Astrocyte of the spinal cord (primary cell): ENCODE measurements at regions not wholly inside any gene's neighbourhood (a gene's known extent, or its start where the extent isn't known, plus 50 kb on each side); places are given as distances from the start of the nearest gene placed in this dataset.
A peak's percentile ranks its signal among the peaks of the same experiment; 100 is the strongest.

Experiments used
- DNase-seq: peaks from one replicate; pipeline ENCODE4 v3.0.0; 2011; ENCODE audit warnings: low read depth, low spot score
- H3K4me3 ChIP-seq: 2 replicates; pipeline ENCODE4 v1.5.1; 2011; ENCODE audit warnings: low read depth, mild to moderate bottlenecking, low read length, moderate library complexity
- CTCF ChIP-seq: IDR thresholded peaks from 2 replicates; pipeline ENCODE4 v1.5.1; 2012; ENCODE audit warnings: low read depth, mild to moderate bottlenecking, low read length, inconsistent platforms
- in situ Hi-C: cut with HindIII; loops from 2 replicates; pipeline ENCODE4 v1.10.0; 2017; ENCODE audit warnings: low sequenced_read_pairs

- H3K4me3 ChIP-seq: no peak overlapping the region
- no peak for DNase-seq
- in situ Hi-C loops: no loop called here
- TF ChIP-seq CTCF: no peak
Measured at GRCh38 chr2:143960177-143960576, 559.7 kb downstream of the ZEB2 start.

GRCh38 chr2:143957321-143957720 lies 562.6 kb downstream of the ZEB2 start:
- DNase-seq: no peak
- in situ Hi-C loops: no loop called here
- TF ChIP-seq CTCF: no peak

GRCh38 chr2:143955401-143956065 lies 564.4 kb downstream of the ZEB2 start:
- in situ Hi-C loops: no loop called here
- peak; percentile 75 for DNase-seq
- H3K4me3 ChIP-seq: no peak overlapping the region
- no peak for TF ChIP-seq CTCF

More at GRCh38 chr2:143957321-143957720, 562.6 kb downstream of the ZEB2 start:
- no peak overlapping the region for H3K4me3 ChIP-seq

GRCh38 chr2:143954844-143955243 lies 565.1 kb downstream of the ZEB2 start:
- in situ Hi-C loops: no loop called here
- TF ChIP-seq CTCF: no peak
- DNase-seq: no peak
- no peak overlapping the region for H3K4me3 ChIP-seq

- in situ Hi-C loops: no loop called here
- TF ChIP-seq CTCF: no peak
- no peak overlapping the region for H3K4me3 ChIP-seq
- DNase-seq: no peak
Measured at GRCh38 chr2:143954186-143954585, 565.7 kb downstream of the ZEB2 start.

- in situ Hi-C loops: no loop called here
- DNase-seq: no peak
- no peak for TF ChIP-seq CTCF
- no peak overlapping the region for H3K4me3 ChIP-seq
Measured at GRCh38 chr2:143953451-143954030, 566.4 kb downstream of the ZEB2 start.

GRCh38 chr2:143952536-143952935 lies 567.4 kb downstream of the ZEB2 start:
- no peak for DNase-seq
- no peak for TF ChIP-seq CTCF
- in situ Hi-C loops: no loop called here
- H3K4me3 ChIP-seq: no peak overlapping the region
